ENCODE measurements at regions not wholly inside any gene's neighbourhood (a gene's known extent, or its start where the extent isn't known, plus 50 kb on each side); places are given as distances from the start of the nearest gene placed in this dataset.
A peak's percentile ranks its signal among the peaks of the same experiment; 100 is the strongest.

GRCh38 chr14:101364503-101365328, 196.6 kb upstream of the DIO3 start:
- TF ChIP-seq CTCF (conservative IDR thresholded peaks at IDR 0.05; ENCODE audit: low read depth, low read length) = no peak
- peak; percentile 77; the same call in 1 of the 2 replicates for TF ChIP-seq CEBPB (IDR thresholded peaks at IDR 0.05; ENCODE audit: low read depth, low read length)
- no peak for TF ChIP-seq POLR2A (IDR thresholded peaks at IDR 0.05; ENCODE audit: low read depth, low read length)
